Liver (tissue), 8 donors: ENCODE measurements at regions not wholly inside any gene's neighbourhood (a gene's known extent, or its start where the extent isn't known, plus 50 kb on each side); places are given as distances from the start of the nearest gene placed in this dataset.

Experiments used
- DNase-seq: peaks from one replicate; pipeline ENCODE4 v3.0.0-alpha.2; 2017; ENCODE audit warnings: low spot score
- H3K27ac ChIP-seq, 2 donors: one replicate each; pipeline ENCODE4 v1.7.0; 2013; ENCODE audit warnings: inconsistent platforms in 2 of 2, low read length in 2 of 2, control low read depth in 1 of 2, low read depth in 1 of 2, mild to moderate bottlenecking in 1 of 2
- H3K27me3 ChIP-seq, 4 donors: one replicate each; pipeline versions ENCODE4 v1.6.1 to v1.7.0; 2013; ENCODE audit warnings: low read length in 3 of 4, inconsistent platforms in 1 of 4, mild to moderate bottlenecking in 1 of 4, moderate library complexity in 1 of 4; ENCODE audit not compliant: control insufficient read depth in 4 of 4, insufficient read depth in 4 of 4
- H3K36me3 ChIP-seq, 4 donors: one replicate each; pipeline versions ENCODE4 v1.6.1 to v1.7.0; 2013; ENCODE audit warnings: low read length in 3 of 4, mild to moderate bottlenecking in 3 of 4, low read depth in 1 of 4, moderate library complexity in 1 of 4; ENCODE audit not compliant: control insufficient read depth in 4 of 4, insufficient read depth in 3 of 4
- H3K4me1 ChIP-seq, 4 donors: one replicate each; pipeline versions ENCODE4 v1.6.1 to v1.7.0; 2013; ENCODE audit warnings: low read length in 3 of 4, mild to moderate bottlenecking in 3 of 4, moderate library complexity in 1 of 4; ENCODE audit not compliant: control insufficient read depth in 4 of 4, insufficient read depth in 4 of 4
- H3K4me3 ChIP-seq, 3 donors: one replicate each; pipeline versions ENCODE4 v1.6.1 to v1.7.0; 2013; ENCODE audit warnings: low read length in 3 of 3, control low read depth in 1 of 3, low read depth in 1 of 3, mild to moderate bottlenecking in 1 of 3
- H3K9ac ChIP-seq, 2 donors: one replicate each; pipeline ENCODE4 v1.7.0; 2013; ENCODE audit warnings: low read length in 2 of 2, mild to moderate bottlenecking in 2 of 2, moderate library complexity in 2 of 2, control low read depth in 1 of 2, low read depth in 1 of 2
- H3K9me3 ChIP-seq, 4 donors: one replicate each; pipeline versions ENCODE4 v1.6.1 to v1.7.0; 2013; ENCODE audit warnings: low read length in 3 of 4; ENCODE audit not compliant: control insufficient read depth in 4 of 4
- EGR1 ChIP-seq, 2 donors: IDR thresholded peaks; 2 replicates each; pipeline ENCODE4 v1.6.1; 2016 to 2018; ENCODE audit warnings: antibody characterized with exemption in 2 of 2, low read depth in 2 of 2
- FOXA2 ChIP-seq: IDR thresholded peaks from 2 replicates; pipeline ENCODE4 v1.6.1; 2016; ENCODE audit warnings: antibody characterized with exemption
- JUND ChIP-seq, 2 donors: IDR thresholded peaks; 2 replicates each; pipeline ENCODE4 v1.6.1; 2016; ENCODE audit warnings: antibody characterized with exemption in 2 of 2
- RAD21 ChIP-seq, 2 donors: IDR thresholded peaks; 2 replicates each; pipeline ENCODE4 v1.6.1; 2016; ENCODE audit warnings: antibody characterized with exemption in 2 of 2, mild to moderate bottlenecking in 2 of 2
- RXRA ChIP-seq, 2 donors: IDR thresholded peaks; 2 replicates each; pipeline ENCODE4 v1.6.1; 2017 to 2018; ENCODE audit warnings: antibody characterized with exemption in 2 of 2, mild to moderate bottlenecking in 1 of 2
- SP1 ChIP-seq: IDR thresholded peaks from 2 replicates; pipeline ENCODE4 v1.6.1; 2018; ENCODE audit warnings: antibody characterized with exemption, mild to moderate bottlenecking
- TAF1 ChIP-seq: conservative IDR thresholded peaks from 2 replicates; pipeline ENCODE4 v1.6.1; 2016; ENCODE audit warnings: antibody characterized with exemption, mild to moderate bottlenecking
- WGBS: extraction: QIAGEN DNeasy Blood & Tissue Kit; methylation state at CpG from one replicate; pipeline ENCODE4 v1.1.7; 2013; 5-methylcytosine and 5-hydroxymethylcytosine counted together
- TF ChIP-seq, protein P1 (sequence below): IDR thresholded peaks from 2 replicates; pipeline ENCODE4 v1.6.1; 2016; ENCODE audit warnings: antibody characterized with exemption, mild to moderate bottlenecking
- TF ChIP-seq, protein P2 (sequence below): fragments of 150-350 bp; IDR thresholded peaks from 2 replicates; pipeline ENCODE4 v1.5.1; 2017; ENCODE audit warnings: improper control_type of control experiment, low read depth, low read length; ENCODE audit not compliant: missing input control
- TF ChIP-seq, protein P3 (sequence below): IDR thresholded peaks from 2 replicates; pipeline ENCODE4 v1.6.1; 2016; ENCODE audit warnings: antibody characterized with exemption
- TF ChIP-seq, protein P4 (sequence below): IDR thresholded peaks from 2 replicates; pipeline ENCODE4 v1.6.1; 2016; ENCODE audit warnings: antibody characterized with exemption
- donor health status: healthy.
- donor health status: healthy.
- donor health status: healthy.
- donor health status: healthy.
- donor health status: healthy.

DNA sequence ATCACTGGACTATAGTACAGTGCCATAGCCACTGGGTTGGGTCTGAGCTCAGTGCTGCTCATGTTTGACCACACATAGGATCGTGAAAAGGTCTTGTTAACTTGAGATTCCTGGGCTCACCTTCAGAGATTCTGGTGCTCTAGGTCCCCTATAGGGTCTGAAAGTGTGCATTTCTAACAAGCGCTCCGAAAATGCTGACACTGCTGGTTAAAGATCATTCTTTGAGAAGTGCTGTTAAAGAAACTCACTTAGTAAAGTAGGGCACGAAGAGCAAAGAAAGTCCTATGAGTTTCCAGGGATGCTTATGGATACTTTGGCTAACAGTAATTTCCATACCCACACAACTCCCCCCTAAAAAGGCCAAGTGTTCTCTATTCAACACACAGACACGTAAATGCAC lies 108.1 kb upstream of the PAX6 start:
- Histone ChIP-seq H3K9ac (no peak overlapping the region), H3K27me3 (no peaks in the 10 kb centered on the region), H3K4me3 (no peak overlapping the region), H3K27ac (no peak overlapping the region), H3K9me3 (no peaks in the 10 kb centered on the region), H3K4me1 (no peaks in the 10 kb centered on the region), H3K36me3 (no peaks in the 10 kb centered on the region)
- no peak for DNase-seq
- TF ChIP-seq TAF1 (no peak), JUND (IDR thresholded peaks at IDR 0.05) (no peak), SP1 (no peak), FOXA2 (no peak), RXRA (IDR thresholded peaks at IDR 0.05) (no peak)
- TF ChIP-seq, protein P1, sequence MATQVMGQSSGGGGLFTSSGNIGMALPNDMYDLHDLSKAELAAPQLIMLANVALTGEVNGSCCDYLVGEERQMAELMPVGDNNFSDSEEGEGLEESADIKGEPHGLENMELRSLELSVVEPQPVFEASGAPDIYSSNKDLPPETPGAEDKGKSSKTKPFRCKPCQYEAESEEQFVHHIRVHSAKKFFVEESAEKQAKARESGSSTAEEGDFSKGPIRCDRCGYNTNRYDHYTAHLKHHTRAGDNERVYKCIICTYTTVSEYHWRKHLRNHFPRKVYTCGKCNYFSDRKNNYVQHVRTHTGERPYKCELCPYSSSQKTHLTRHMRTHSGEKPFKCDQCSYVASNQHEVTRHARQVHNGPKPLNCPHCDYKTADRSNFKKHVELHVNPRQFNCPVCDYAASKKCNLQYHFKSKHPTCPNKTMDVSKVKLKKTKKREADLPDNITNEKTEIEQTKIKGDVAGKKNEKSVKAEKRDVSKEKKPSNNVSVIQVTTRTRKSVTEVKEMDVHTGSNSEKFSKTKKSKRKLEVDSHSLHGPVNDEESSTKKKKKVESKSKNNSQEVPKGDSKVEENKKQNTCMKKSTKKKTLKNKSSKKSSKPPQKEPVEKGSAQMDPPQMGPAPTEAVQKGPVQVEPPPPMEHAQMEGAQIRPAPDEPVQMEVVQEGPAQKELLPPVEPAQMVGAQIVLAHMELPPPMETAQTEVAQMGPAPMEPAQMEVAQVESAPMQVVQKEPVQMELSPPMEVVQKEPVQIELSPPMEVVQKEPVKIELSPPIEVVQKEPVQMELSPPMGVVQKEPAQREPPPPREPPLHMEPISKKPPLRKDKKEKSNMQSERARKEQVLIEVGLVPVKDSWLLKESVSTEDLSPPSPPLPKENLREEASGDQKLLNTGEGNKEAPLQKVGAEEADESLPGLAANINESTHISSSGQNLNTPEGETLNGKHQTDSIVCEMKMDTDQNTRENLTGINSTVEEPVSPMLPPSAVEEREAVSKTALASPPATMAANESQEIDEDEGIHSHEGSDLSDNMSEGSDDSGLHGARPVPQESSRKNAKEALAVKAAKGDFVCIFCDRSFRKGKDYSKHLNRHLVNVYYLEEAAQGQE: no peak
- TF ChIP-seq, protein P2, sequence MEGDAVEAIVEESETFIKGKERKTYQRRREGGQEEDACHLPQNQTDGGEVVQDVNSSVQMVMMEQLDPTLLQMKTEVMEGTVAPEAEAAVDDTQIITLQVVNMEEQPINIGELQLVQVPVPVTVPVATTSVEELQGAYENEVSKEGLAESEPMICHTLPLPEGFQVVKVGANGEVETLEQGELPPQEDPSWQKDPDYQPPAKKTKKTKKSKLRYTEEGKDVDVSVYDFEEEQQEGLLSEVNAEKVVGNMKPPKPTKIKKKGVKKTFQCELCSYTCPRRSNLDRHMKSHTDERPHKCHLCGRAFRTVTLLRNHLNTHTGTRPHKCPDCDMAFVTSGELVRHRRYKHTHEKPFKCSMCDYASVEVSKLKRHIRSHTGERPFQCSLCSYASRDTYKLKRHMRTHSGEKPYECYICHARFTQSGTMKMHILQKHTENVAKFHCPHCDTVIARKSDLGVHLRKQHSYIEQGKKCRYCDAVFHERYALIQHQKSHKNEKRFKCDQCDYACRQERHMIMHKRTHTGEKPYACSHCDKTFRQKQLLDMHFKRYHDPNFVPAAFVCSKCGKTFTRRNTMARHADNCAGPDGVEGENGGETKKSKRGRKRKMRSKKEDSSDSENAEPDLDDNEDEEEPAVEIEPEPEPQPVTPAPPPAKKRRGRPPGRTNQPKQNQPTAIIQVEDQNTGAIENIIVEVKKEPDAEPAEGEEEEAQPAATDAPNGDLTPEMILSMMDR: no peak
- 86% methylated on average over 5 of the region's 5 CpGs for WGBS

DNA sequence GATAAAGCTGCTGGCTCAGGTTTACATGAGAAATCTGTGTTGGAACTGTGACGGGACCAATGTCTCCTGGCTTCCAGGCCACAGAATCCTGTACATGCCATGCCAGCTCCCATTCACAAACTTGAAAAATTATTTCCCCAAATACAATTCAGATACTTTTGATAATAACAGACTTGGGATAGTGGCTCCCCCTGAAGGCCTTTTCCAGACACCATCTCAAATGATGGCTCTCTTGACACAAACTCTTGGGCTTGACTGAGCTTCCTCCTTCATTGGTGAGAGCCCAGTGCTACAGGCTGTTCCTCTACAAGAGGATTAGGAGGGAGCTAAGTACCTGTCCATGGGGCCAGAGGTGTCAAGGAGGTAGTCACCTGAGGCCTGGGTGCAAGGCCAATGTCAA lies 104.7 kb upstream of the PAX6 start:
- Histone ChIP-seq H3K9me3 (no peaks in the 10 kb centered on the region), H3K9ac (no peak overlapping the region), H3K36me3 (no peaks in the 10 kb centered on the region), H3K27ac (no peak overlapping the region), H3K4me1 (peaks cover 0 to 18% (median 7%) of the 10 kb centered on the region in 4 donors), H3K27me3 (no peaks in the 10 kb centered on the region), H3K4me3 (no peak overlapping the region)
- TF ChIP-seq RAD21 (IDR thresholded peaks at IDR 0.05): peak; percentile 48 to 57
- TF ChIP-seq, protein P3, sequence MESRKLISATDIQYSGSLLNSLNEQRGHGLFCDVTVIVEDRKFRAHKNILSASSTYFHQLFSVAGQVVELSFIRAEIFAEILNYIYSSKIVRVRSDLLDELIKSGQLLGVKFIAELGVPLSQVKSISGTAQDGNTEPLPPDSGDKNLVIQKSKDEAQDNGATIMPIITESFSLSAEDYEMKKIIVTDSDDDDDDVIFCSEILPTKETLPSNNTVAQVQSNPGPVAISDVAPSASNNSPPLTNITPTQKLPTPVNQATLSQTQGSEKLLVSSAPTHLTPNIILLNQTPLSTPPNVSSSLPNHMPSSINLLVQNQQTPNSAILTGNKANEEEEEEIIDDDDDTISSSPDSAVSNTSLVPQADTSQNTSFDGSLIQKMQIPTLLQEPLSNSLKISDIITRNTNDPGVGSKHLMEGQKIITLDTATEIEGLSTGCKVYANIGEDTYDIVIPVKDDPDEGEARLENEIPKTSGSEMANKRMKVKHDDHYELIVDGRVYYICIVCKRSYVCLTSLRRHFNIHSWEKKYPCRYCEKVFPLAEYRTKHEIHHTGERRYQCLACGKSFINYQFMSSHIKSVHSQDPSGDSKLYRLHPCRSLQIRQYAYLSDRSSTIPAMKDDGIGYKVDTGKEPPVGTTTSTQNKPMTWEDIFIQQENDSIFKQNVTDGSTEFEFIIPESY: no peak
- no peak for DNase-seq
- WGBS: 88% methylated on average over 1 of the region's 1 CpG

DNA sequence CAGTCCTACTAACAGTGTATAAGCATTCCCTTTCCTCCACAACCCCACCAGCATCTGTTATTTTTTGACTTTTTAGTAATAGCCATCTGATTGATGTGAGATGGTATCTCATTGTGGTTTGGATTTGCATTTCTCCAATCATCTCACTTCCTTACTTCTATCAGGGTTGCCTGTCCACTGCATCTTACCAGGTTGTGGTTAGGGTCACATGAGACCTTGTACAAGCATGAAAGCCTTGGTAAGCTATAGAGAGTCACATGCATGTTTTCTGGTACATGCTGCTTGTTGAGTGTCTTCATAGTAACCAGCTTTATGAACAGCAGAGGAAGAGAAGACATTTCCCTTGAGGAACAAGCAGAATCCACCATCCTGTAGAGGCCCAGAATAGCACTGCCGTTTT lies 102.9 kb upstream of the PAX6 start:
- H3K9me3 ChIP-seq: no peaks in the 10 kb centered on the region
- TF ChIP-seq SP1 (no peak), TAF1 (no peak), RXRA (IDR thresholded peaks at IDR 0.05) (no peak), EGR1 (IDR thresholded peaks at IDR 0.05; ENCODE audit: low read depth in 2 of 2) (no peak)
- TF ChIP-seq, protein P4, sequence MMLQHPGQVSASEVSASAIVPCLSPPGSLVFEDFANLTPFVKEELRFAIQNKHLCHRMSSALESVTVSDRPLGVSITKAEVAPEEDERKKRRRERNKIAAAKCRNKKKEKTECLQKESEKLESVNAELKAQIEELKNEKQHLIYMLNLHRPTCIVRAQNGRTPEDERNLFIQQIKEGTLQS: no peak
- TF ChIP-seq, protein P2: no peak
- DNase-seq: no peak
- H3K36me3 ChIP-seq: no peaks in the 10 kb centered on the region
- H3K9ac ChIP-seq: no peak overlapping the region
- no peaks in the 10 kb centered on the region for H3K27me3 ChIP-seq
- peaks cover 0 to 18% (median 7%) of the 10 kb centered on the region in 4 donors for H3K4me1 ChIP-seq
- 88% methylated on average over 1 of the region's 1 CpG for WGBS
- H3K4me3 ChIP-seq: no peak overlapping the region
- H3K27ac ChIP-seq: no peak overlapping the region
